ENCODE measurements at regions not wholly inside any gene's neighbourhood (a gene's known extent, or its start where the extent isn't known, plus 50 kb on each side); places are given as distances from the start of the nearest gene placed in this dataset.

GRCh38 chr14:38496092-38496491 lies 240.2 kb upstream of the CLEC14A start:
- Histone ChIP-seq H3K36me3 (ENCODE audit: control insufficient read depth in 2 of 2, insufficient read depth in 2 of 2, low read length in 2 of 2) (no peaks in the 10 kb centered on the region), H3K9ac (ENCODE audit: low read length in 2 of 2) (no peak overlapping the region), H3K4me3 (ENCODE audit: low read length in 2 of 2) (no peak overlapping the region), H3K27me3 (ENCODE audit: control insufficient read depth in 1 of 2, insufficient read depth in 2 of 2, low read length in 2 of 2) (no peaks in the 10 kb centered on the region), H3K27ac (ENCODE audit: low read length) (no peak overlapping the region), H3K4me1 (ENCODE audit: control insufficient read depth, insufficient read depth, low read length) (no peaks in the 10 kb centered on the region), H3K9me3 (ENCODE audit: control insufficient read depth in 2 of 2, low read length in 2 of 2) (no peaks in the 10 kb centered on the region)

GRCh38 chr14:38490273-38490672 lies 234.4 kb upstream of the CLEC14A start:
- Histone ChIP-seq H3K27me3 (ENCODE audit: control insufficient read depth in 1 of 2, insufficient read depth in 2 of 2, low read length in 2 of 2) (no peaks in the 10 kb centered on the region), H3K36me3 (ENCODE audit: control insufficient read depth in 2 of 2, insufficient read depth in 2 of 2, low read length in 2 of 2) (no peaks in the 10 kb centered on the region), H3K4me3 (ENCODE audit: low read length in 2 of 2) (no peak overlapping the region), H3K27ac (ENCODE audit: low read length) (no peak overlapping the region), H3K9ac (ENCODE audit: low read length in 2 of 2) (no peak overlapping the region), H3K9me3 (ENCODE audit: control insufficient read depth in 2 of 2, low read length in 2 of 2) (no peaks in the 10 kb centered on the region), H3K4me1 (ENCODE audit: control insufficient read depth, insufficient read depth, low read length) (no peaks in the 10 kb centered on the region)

- H3K36me3 ChIP-seq (ENCODE audit: control insufficient read depth in 2 of 2, insufficient read depth in 2 of 2, low read length in 2 of 2) = no peaks in the 10 kb centered on the region
- no peaks in the 10 kb centered on the region for H3K4me1 ChIP-seq (ENCODE audit: control insufficient read depth, insufficient read depth, low read length)
- H3K4me3 ChIP-seq (ENCODE audit: low read length in 2 of 2) = no peak overlapping the region
- no peak overlapping the region for H3K9ac ChIP-seq (ENCODE audit: low read length in 2 of 2)
- peaks cover 0 to 2% of the 10 kb centered on the region in 2 donors for H3K9me3 ChIP-seq (ENCODE audit: control insufficient read depth in 2 of 2, low read length in 2 of 2)
- H3K27ac ChIP-seq (ENCODE audit: low read length) = no peak overlapping the region
- H3K27me3 ChIP-seq (ENCODE audit: control insufficient read depth in 1 of 2, insufficient read depth in 2 of 2, low read length in 2 of 2) = no peaks in the 10 kb centered on the region
Observed at GRCh38 chr14:38485026-38485425, 229.1 kb upstream of the CLEC14A start.

- Histone ChIP-seq H3K9ac (ENCODE audit: low read length in 2 of 2) (no peak overlapping the region), H3K4me3 (ENCODE audit: low read length in 2 of 2) (no peak overlapping the region), H3K36me3 (ENCODE audit: control insufficient read depth in 2 of 2, insufficient read depth in 2 of 2, low read length in 2 of 2) (no peaks in the 10 kb centered on the region), H3K9me3 (ENCODE audit: control insufficient read depth in 2 of 2, low read length in 2 of 2) (peaks cover 0 to 6% of the 10 kb centered on the region in 2 donors), H3K27ac (ENCODE audit: low read length) (no peak overlapping the region), H3K4me1 (ENCODE audit: control insufficient read depth, insufficient read depth, low read length) (no peaks in the 10 kb centered on the region), H3K27me3 (ENCODE audit: control insufficient read depth in 1 of 2, insufficient read depth in 2 of 2, low read length in 2 of 2) (no peaks in the 10 kb centered on the region)
Observed at GRCh38 chr14:38481952-38482678, 226.2 kb upstream of the CLEC14A start.

- Histone ChIP-seq H3K27ac (ENCODE audit: low read length) (no peak overlapping the region), H3K9ac (ENCODE audit: low read length in 2 of 2) (no peak overlapping the region), H3K9me3 (ENCODE audit: control insufficient read depth in 2 of 2, low read length in 2 of 2) (peaks cover 0 to 2% of the 10 kb centered on the region in 2 donors), H3K36me3 (ENCODE audit: control insufficient read depth in 2 of 2, insufficient read depth in 2 of 2, low read length in 2 of 2) (no peaks in the 10 kb centered on the region), H3K4me3 (ENCODE audit: low read length in 2 of 2) (no peak overlapping the region), H3K27me3 (ENCODE audit: control insufficient read depth in 1 of 2, insufficient read depth in 2 of 2, low read length in 2 of 2) (no peaks in the 10 kb centered on the region), H3K4me1 (ENCODE audit: control insufficient read depth, insufficient read depth, low read length) (no peaks in the 10 kb centered on the region)
Observed at GRCh38 chr14:38469156-38469555, 213.3 kb upstream of the CLEC14A start.

- H3K9me3 ChIP-seq (ENCODE audit: control insufficient read depth in 2 of 2, low read length in 2 of 2) = no peaks in the 10 kb centered on the region
- H3K4me1 ChIP-seq (ENCODE audit: control insufficient read depth, insufficient read depth, low read length) = no peaks in the 10 kb centered on the region
- H3K27ac ChIP-seq (ENCODE audit: low read length) = no peak overlapping the region
- no peak overlapping the region for H3K4me3 ChIP-seq (ENCODE audit: low read length in 2 of 2)
- no peaks in the 10 kb centered on the region for H3K36me3 ChIP-seq (ENCODE audit: control insufficient read depth in 2 of 2, insufficient read depth in 2 of 2, low read length in 2 of 2)
- no peak overlapping the region for H3K9ac ChIP-seq (ENCODE audit: low read length in 2 of 2)
- H3K27me3 ChIP-seq (ENCODE audit: control insufficient read depth in 1 of 2, insufficient read depth in 2 of 2, low read length in 2 of 2) = no peaks in the 10 kb centered on the region
Observed at GRCh38 chr14:38442208-38442607, 186.3 kb upstream of the CLEC14A start.

GRCh38 chr14:38432186-38432585 lies 176.3 kb upstream of the CLEC14A start:
- no peaks in the 10 kb centered on the region for H3K4me1 ChIP-seq (ENCODE audit: control insufficient read depth, insufficient read depth, low read length)
- no peak overlapping the region for H3K27ac ChIP-seq (ENCODE audit: low read length)
- H3K27me3 ChIP-seq (ENCODE audit: control insufficient read depth in 1 of 2, insufficient read depth in 2 of 2, low read length in 2 of 2) = no peaks in the 10 kb centered on the region
- H3K36me3 ChIP-seq (ENCODE audit: control insufficient read depth in 2 of 2, insufficient read depth in 2 of 2, low read length in 2 of 2) = no peaks in the 10 kb centered on the region
- no peaks in the 10 kb centered on the region for H3K9me3 ChIP-seq (ENCODE audit: control insufficient read depth in 2 of 2, low read length in 2 of 2)
- no peak overlapping the region for H3K4me3 ChIP-seq (ENCODE audit: low read length in 2 of 2)
- H3K9ac ChIP-seq (ENCODE audit: low read length in 2 of 2) = no peak overlapping the region

GRCh38 chr14:38431156-38431555 lies 175.3 kb upstream of the CLEC14A start:
- H3K9me3 ChIP-seq (ENCODE audit: control insufficient read depth in 2 of 2, low read length in 2 of 2) = no peaks in the 10 kb centered on the region
- no peak overlapping the region for H3K9ac ChIP-seq (ENCODE audit: low read length in 2 of 2)

GRCh38 chr14:38430522-38430921 lies 174.6 kb upstream of the CLEC14A start:
- no peak overlapping the region for H3K9ac ChIP-seq (ENCODE audit: low read length in 2 of 2)
- no peaks in the 10 kb centered on the region for H3K36me3 ChIP-seq (ENCODE audit: control insufficient read depth in 2 of 2, insufficient read depth in 2 of 2, low read length in 2 of 2)
- H3K27ac ChIP-seq (ENCODE audit: low read length) = no peak overlapping the region
- H3K4me1 ChIP-seq (ENCODE audit: control insufficient read depth, insufficient read depth, low read length) = no peaks in the 10 kb centered on the region
- H3K9me3 ChIP-seq (ENCODE audit: control insufficient read depth in 2 of 2, low read length in 2 of 2) = no peaks in the 10 kb centered on the region
- no peak overlapping the region for H3K4me3 ChIP-seq (ENCODE audit: low read length in 2 of 2)
- no peaks in the 10 kb centered on the region for H3K27me3 ChIP-seq (ENCODE audit: control insufficient read depth in 1 of 2, insufficient read depth in 2 of 2, low read length in 2 of 2)

More at GRCh38 chr14:38431156-38431555, 175.3 kb upstream of the CLEC14A start:
- Histone ChIP-seq H3K27ac (ENCODE audit: low read length) (no peak overlapping the region), H3K4me3 (ENCODE audit: low read length in 2 of 2) (no peak overlapping the region), H3K27me3 (ENCODE audit: control insufficient read depth in 1 of 2, insufficient read depth in 2 of 2, low read length in 2 of 2) (no peaks in the 10 kb centered on the region), H3K36me3 (ENCODE audit: control insufficient read depth in 2 of 2, insufficient read depth in 2 of 2, low read length in 2 of 2) (no peaks in the 10 kb centered on the region), H3K4me1 (ENCODE audit: control insufficient read depth, insufficient read depth, low read length) (no peaks in the 10 kb centered on the region)

GRCh38 chr14:38425324-38425976 lies 169.6 kb upstream of the CLEC14A start:
- Histone ChIP-seq H3K27me3 (ENCODE audit: control insufficient read depth in 1 of 2, insufficient read depth in 2 of 2, low read length in 2 of 2) (no peaks in the 10 kb centered on the region), H3K9ac (ENCODE audit: low read length in 2 of 2) (no peak overlapping the region), H3K4me3 (ENCODE audit: low read length in 2 of 2) (no peak overlapping the region), H3K4me1 (ENCODE audit: control insufficient read depth, insufficient read depth, low read length) (no peaks in the 10 kb centered on the region), H3K27ac (ENCODE audit: low read length) (no peak overlapping the region), H3K9me3 (ENCODE audit: control insufficient read depth in 2 of 2, low read length in 2 of 2) (peaks cover 0 to 6% of the 10 kb centered on the region in 2 donors), H3K36me3 (ENCODE audit: control insufficient read depth in 2 of 2, insufficient read depth in 2 of 2, low read length in 2 of 2) (no peaks in the 10 kb centered on the region)

- Histone ChIP-seq H3K9me3 (ENCODE audit: control insufficient read depth in 2 of 2, low read length in 2 of 2) (peaks cover 0 to 2% of the 10 kb centered on the region in 2 donors), H3K27me3 (ENCODE audit: control insufficient read depth in 1 of 2, insufficient read depth in 2 of 2, low read length in 2 of 2) (no peaks in the 10 kb centered on the region), H3K4me1 (ENCODE audit: control insufficient read depth, insufficient read depth, low read length) (no peaks in the 10 kb centered on the region), H3K27ac (ENCODE audit: low read length) (no peak overlapping the region), H3K4me3 (ENCODE audit: low read length in 2 of 2) (no peak overlapping the region), H3K36me3 (ENCODE audit: control insufficient read depth in 2 of 2, insufficient read depth in 2 of 2, low read length in 2 of 2) (no peaks in the 10 kb centered on the region), H3K9ac (ENCODE audit: low read length in 2 of 2) (no peak overlapping the region)
Observed at GRCh38 chr14:38420048-38420447, 164.2 kb upstream of the CLEC14A start.

Measured in stomach smooth muscle (tissue), 2 donors.